SJCRH30 (cell line): ENCODE measurements at regions not wholly inside any gene's neighbourhood (a gene's known extent, or its start where the extent isn't known, plus 50 kb on each side); places are given as distances from the start of the nearest gene placed in this dataset.
"Not testable (repeated sequence)": the region's sequence is repeated elsewhere in the genome, so short reads cannot be mapped to it uniquely, and the experiment has no call there.

Source experiments
- DNase-seq, 2 experiments: peaks; one replicate each; pipeline ENCODE4 v3.0.0-alpha.2; 2015 to 2020
- H3K27ac ChIP-seq: fragments of 250-450 bp; sonication (Bioruptor Pico); 2 replicates; pipeline ENCODE4 v1.5.1; 2020; ENCODE audit warnings: mild to moderate bottlenecking, moderate library complexity
- H3K27me3 ChIP-seq: fragments of 250-450 bp; sonication (Bioruptor Pico); 2 replicates; pipeline ENCODE4 v1.5.1; 2020; ENCODE audit warnings: mild to moderate bottlenecking, moderate library complexity
- H3K36me3 ChIP-seq: fragments of 250-450 bp; sonication (Bioruptor Pico); 2 replicates; pipeline ENCODE4 v1.5.1; 2020; ENCODE audit warnings: mild to moderate bottlenecking, moderate library complexity
- H3K4me1 ChIP-seq: fragments of 250-450 bp; sonication (Bioruptor Pico); 2 replicates; pipeline ENCODE4 v1.5.1; 2020; ENCODE audit warnings: mild to moderate bottlenecking, moderate library complexity
- H3K4me3 ChIP-seq: fragments of 250-450 bp; sonication (Bioruptor Pico); 2 replicates; pipeline ENCODE4 v1.5.1; 2020; ENCODE audit warnings: mild to moderate bottlenecking, moderate library complexity
- H3K9me3 ChIP-seq: fragments of 250-450 bp; sonication (Bioruptor Pico); replicated peaks from 2 replicates; pipeline ENCODE4 v1.5.1; 2020; ENCODE audit warnings: mild to moderate bottlenecking, moderate library complexity

- H3K4me1 ChIP-seq: no peaks in the 10 kb centered on the region
- H3K27ac ChIP-seq: no peak overlapping the region
- no peak overlapping the region for H3K4me3 ChIP-seq
- no peaks in the 10 kb centered on the region for H3K27me3 ChIP-seq
- no peaks in the 10 kb centered on the region for H3K36me3 ChIP-seq
- DNase-seq: no peak
- H3K9me3 ChIP-seq: no peaks in the 10 kb centered on the region
These were observed 350.5 kb upstream of the NRG3 start for GRCh38 chr10:81524467-81524866.

- Histone ChIP-seq H3K27me3 (no peaks in the 10 kb centered on the region), H3K27ac (no peak overlapping the region), H3K4me3 (no peak overlapping the region), H3K9me3 (no peaks in the 10 kb centered on the region), H3K36me3 (no peaks in the 10 kb centered on the region), H3K4me1 (no peaks in the 10 kb centered on the region)
- DNase-seq: no peak
These were observed 342.6 kb upstream of the NRG3 start for GRCh38 chr10:81532403-81532802.

- Histone ChIP-seq H3K9me3 (no peaks in the 10 kb centered on the region), H3K4me1 (no peaks in the 10 kb centered on the region), H3K4me3 (no peak overlapping the region), H3K27ac (no peak overlapping the region), H3K36me3 (no peaks in the 10 kb centered on the region), H3K27me3 (no peaks in the 10 kb centered on the region)
- DNase-seq: no peak
These were observed 340.0 kb upstream of the NRG3 start for GRCh38 chr10:81534991-81535390.

GRCh38 chr10:81541517-81541916 lies 333.5 kb upstream of the NRG3 start:
- Histone ChIP-seq H3K27ac (no peak overlapping the region), H3K4me1 (no peaks in the 10 kb centered on the region)
- DNase-seq: no peak

GRCh38 chr10:81546243-81546642 lies 328.8 kb upstream of the NRG3 start:
- Histone ChIP-seq H3K27ac (no peak overlapping the region), H3K27me3 (no peaks in the 10 kb centered on the region), H3K36me3 (no peaks in the 10 kb centered on the region), H3K4me3 (no peak overlapping the region), H3K4me1 (no peaks in the 10 kb centered on the region), H3K9me3 (no peaks in the 10 kb centered on the region)
- DNase-seq: no peak

More at GRCh38 chr10:81541517-81541916, 333.5 kb upstream of the NRG3 start:
- H3K9me3 ChIP-seq: no peaks in the 10 kb centered on the region
- no peaks in the 10 kb centered on the region for H3K36me3 ChIP-seq
- no peaks in the 10 kb centered on the region for H3K27me3 ChIP-seq
- no peak overlapping the region for H3K4me3 ChIP-seq

- H3K9me3 ChIP-seq: no peaks in the 10 kb centered on the region
These were observed 326.8 kb upstream of the NRG3 start for GRCh38 chr10:81548160-81548559.

GRCh38 chr10:81564143-81564542 lies 310.9 kb upstream of the NRG3 start:
- no peaks in the 10 kb centered on the region for H3K4me1 ChIP-seq
- no peaks in the 10 kb centered on the region for H3K9me3 ChIP-seq
- H3K36me3 ChIP-seq: no peaks in the 10 kb centered on the region
- H3K4me3 ChIP-seq: no peak overlapping the region
- H3K27ac ChIP-seq: no peak overlapping the region
- no peaks in the 10 kb centered on the region for H3K27me3 ChIP-seq
- no peak for DNase-seq

More at GRCh38 chr10:81548160-81548559, 326.8 kb upstream of the NRG3 start:
- Histone ChIP-seq H3K27me3 (no peaks in the 10 kb centered on the region), H3K27ac (no peak overlapping the region), H3K4me3 (no peak overlapping the region), H3K36me3 (no peaks in the 10 kb centered on the region), H3K4me1 (no peaks in the 10 kb centered on the region)
- DNase-seq: peak in 1 of 2 experiments; percentile 1

GRCh38 chr10:81569488-81569887 lies 305.5 kb upstream of the NRG3 start:
- Histone ChIP-seq H3K4me3 (no peak overlapping the region), H3K4me1 (no peaks in the 10 kb centered on the region), H3K9me3 (no peaks in the 10 kb centered on the region), H3K36me3 (no peaks in the 10 kb centered on the region), H3K27ac (no peak overlapping the region), H3K27me3 (no peaks in the 10 kb centered on the region)
- no peak for DNase-seq

- Histone ChIP-seq H3K27me3 (no peaks in the 10 kb centered on the region), H3K4me1 (no peaks in the 10 kb centered on the region), H3K27ac (no peak overlapping the region), H3K9me3 (no peaks in the 10 kb centered on the region), H3K36me3 (no peaks in the 10 kb centered on the region), H3K4me3 (no peak overlapping the region)
- no peak for DNase-seq
These were observed 304.6 kb upstream of the NRG3 start for GRCh38 chr10:81570349-81570748.

- no peaks in the 10 kb centered on the region for H3K36me3 ChIP-seq
- no peaks in the 10 kb centered on the region for H3K27me3 ChIP-seq
These were observed 303.9 kb upstream of the NRG3 start for GRCh38 chr10:81570878-81571794.

GRCh38 chr10:81575036-81575435 lies 300.0 kb upstream of the NRG3 start:
- Histone ChIP-seq H3K4me1 (no peaks in the 10 kb centered on the region), H3K27ac (no peak overlapping the region), H3K27me3 (no peaks in the 10 kb centered on the region), H3K9me3 (no peaks in the 10 kb centered on the region), H3K36me3 (no peaks in the 10 kb centered on the region), H3K4me3 (no peak overlapping the region)
- DNase-seq: no peak

More at GRCh38 chr10:81570878-81571794, 303.9 kb upstream of the NRG3 start:
- H3K27ac ChIP-seq: no peak overlapping the region
- no peaks in the 10 kb centered on the region for H3K9me3 ChIP-seq
- no peak overlapping the region for H3K4me3 ChIP-seq
- H3K4me1 ChIP-seq: no peaks in the 10 kb centered on the region
- no peak for DNase-seq

- Histone ChIP-seq H3K4me1 (no peaks in the 10 kb centered on the region), H3K27me3 (no peaks in the 10 kb centered on the region), H3K36me3 (no peaks in the 10 kb centered on the region), H3K4me3 (no peak overlapping the region), H3K27ac (no peak overlapping the region), H3K9me3 (no peaks in the 10 kb centered on the region)
- DNase-seq: no peak
These were observed 298.7 kb upstream of the NRG3 start for GRCh38 chr10:81576336-81576735.

GRCh38 chr10:81594991-81595390 lies 280.0 kb upstream of the NRG3 start:
- DNase-seq: no peak
- Histone ChIP-seq H3K9me3 (no peaks in the 10 kb centered on the region), H3K4me3 (no peak overlapping the region), H3K4me1 (no peaks in the 10 kb centered on the region), H3K27me3 (no peaks in the 10 kb centered on the region), H3K36me3 (no peaks in the 10 kb centered on the region), H3K27ac (no peak overlapping the region)

GRCh38 chr10:81600185-81600584 lies 274.8 kb upstream of the NRG3 start:
- Histone ChIP-seq H3K4me3 (no peak overlapping the region), H3K36me3 (no peaks in the 10 kb centered on the region), H3K4me1 (no peaks in the 10 kb centered on the region), H3K9me3 (no peaks in the 10 kb centered on the region), H3K27me3 (no peaks in the 10 kb centered on the region), H3K27ac (no peak overlapping the region)
- DNase-seq: no peak

- H3K4me3 ChIP-seq: no peak overlapping the region
- no peaks in the 10 kb centered on the region; the same call in 1 of the 2 replicates for H3K27me3 ChIP-seq
- H3K27ac ChIP-seq: no peak overlapping the region
- no peaks in the 10 kb centered on the region for H3K4me1 ChIP-seq
- DNase-seq: no peak
- H3K9me3 ChIP-seq: no peaks in the 10 kb centered on the region
- no peaks in the 10 kb centered on the region for H3K36me3 ChIP-seq
These were observed 271.8 kb upstream of the NRG3 start for GRCh38 chr10:81603106-81603620.

- H3K36me3 ChIP-seq, H3K27ac ChIP-seq, DNase-seq, H3K4me1 ChIP-seq, H3K9me3 ChIP-seq, H3K27me3 ChIP-seq, H3K4me3 ChIP-seq: not testable (repeated sequence)
These were observed 230.5 kb upstream of the NRG3 start for GRCh38 chr10:81644485-81644884.
